AG04450 (cell line): ENCODE measurements at regions not wholly inside any gene's neighbourhood (a gene's known extent, or its start where the extent isn't known, plus 50 kb on each side); places are given as distances from the start of the nearest gene placed in this dataset.

ENCODE experiments used
- CTCF ChIA-PET: fragments of 300-600, 350-600 bp; formaldehyde crosslinking; extraction: SDS; loops from one replicate; lab custom pipeline; 2022; ENCODE audit warnings: antibody characterized with exemption, inconsistent platforms; lab: Charles Lee
- POLR2A ChIA-PET: fragments of 350-600 bp; formaldehyde crosslinking; extraction: SDS; loops from one replicate; lab custom pipeline; 2021; ENCODE audit warnings: antibody characterized with exemption, inconsistent platforms; lab: Yijun Ruan, JAX
- DNase-seq: peaks from one replicate; pipeline ENCODE4 v3.0.0-alpha.2; 2011; ENCODE audit warnings: low read depth, low spot score
- H3K27ac ChIP-seq: one replicate; pipeline ENCODE4 v1.5.1; 2012; ENCODE audit warnings: low read depth, low read length, control low read depth
- H3K27me3 ChIP-seq: one replicate; pipeline ENCODE4 v1.6.0; 2012; ENCODE audit warnings: low read length; ENCODE audit not compliant: control insufficient read depth, insufficient read depth
- H3K4me3 ChIP-seq: 2 replicates; pipeline ENCODE4 v1.5.1; 2011; ENCODE audit warnings: mild to moderate bottlenecking, low read depth, low read length, control low read depth
- H3K9me3 ChIP-seq: 2 replicates; pipeline ENCODE4 v1.5.1; 2012; ENCODE audit warnings: low read length; ENCODE audit not compliant: control insufficient read depth, insufficient read depth
- TF ChIP-seq, protein P1 (sequence below): IDR thresholded peaks from 2 replicates; pipeline ENCODE4 v1.5.1; 2011; ENCODE audit warnings: low read depth, low read length, control low read depth, inconsistent platforms

DNA sequence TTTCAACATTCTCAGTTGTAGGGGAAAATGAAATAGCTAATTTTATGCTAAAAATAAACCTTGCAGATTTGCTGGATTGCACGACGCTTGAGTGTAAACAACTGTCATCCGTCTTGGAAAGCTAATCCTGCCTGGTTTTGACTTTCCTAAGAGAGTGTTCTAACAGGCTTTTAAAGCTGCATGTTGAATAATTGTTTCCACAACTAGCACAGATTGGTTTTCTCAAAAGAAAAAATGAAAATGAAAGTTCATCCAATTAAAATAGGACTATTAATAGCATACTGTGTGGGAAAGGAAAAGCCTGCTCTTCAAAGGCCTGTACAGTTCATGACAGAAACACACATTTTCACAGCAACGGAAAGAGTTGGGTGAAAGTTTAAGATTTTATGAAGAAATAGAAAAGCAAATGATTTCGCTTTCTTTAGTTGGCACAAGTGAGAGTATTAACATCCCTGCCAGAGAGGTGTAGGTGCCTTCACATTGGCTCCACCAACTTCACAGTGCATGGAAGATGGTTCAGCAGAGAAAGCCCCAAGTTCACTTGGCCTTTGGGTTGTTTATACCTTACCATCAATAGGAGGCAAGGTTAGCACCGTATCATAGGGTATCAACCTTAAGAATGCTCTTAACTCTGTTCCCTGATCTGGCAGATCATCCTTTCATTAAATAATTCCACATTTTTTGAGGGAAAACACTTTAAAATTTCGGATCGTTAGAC is 140.0 kb upstream of the GUCY1A1 start:
- ChIA-PET POLR2A (interaction anchor here (0.7 kb wide), 1 partner anchor 17 kb away, joined by 3 read pairs; no protein-coding TSS in a partner anchor), CTCF (no interaction called here)
- Histone ChIP-seq H3K27me3 (no peaks in the 10 kb centered on the region), H3K27ac (peak overlapping the region; percentile 47), H3K4me3 (no peak overlapping the region), H3K9me3 (no peaks in the 10 kb centered on the region)
- TF ChIP-seq, protein P1, sequence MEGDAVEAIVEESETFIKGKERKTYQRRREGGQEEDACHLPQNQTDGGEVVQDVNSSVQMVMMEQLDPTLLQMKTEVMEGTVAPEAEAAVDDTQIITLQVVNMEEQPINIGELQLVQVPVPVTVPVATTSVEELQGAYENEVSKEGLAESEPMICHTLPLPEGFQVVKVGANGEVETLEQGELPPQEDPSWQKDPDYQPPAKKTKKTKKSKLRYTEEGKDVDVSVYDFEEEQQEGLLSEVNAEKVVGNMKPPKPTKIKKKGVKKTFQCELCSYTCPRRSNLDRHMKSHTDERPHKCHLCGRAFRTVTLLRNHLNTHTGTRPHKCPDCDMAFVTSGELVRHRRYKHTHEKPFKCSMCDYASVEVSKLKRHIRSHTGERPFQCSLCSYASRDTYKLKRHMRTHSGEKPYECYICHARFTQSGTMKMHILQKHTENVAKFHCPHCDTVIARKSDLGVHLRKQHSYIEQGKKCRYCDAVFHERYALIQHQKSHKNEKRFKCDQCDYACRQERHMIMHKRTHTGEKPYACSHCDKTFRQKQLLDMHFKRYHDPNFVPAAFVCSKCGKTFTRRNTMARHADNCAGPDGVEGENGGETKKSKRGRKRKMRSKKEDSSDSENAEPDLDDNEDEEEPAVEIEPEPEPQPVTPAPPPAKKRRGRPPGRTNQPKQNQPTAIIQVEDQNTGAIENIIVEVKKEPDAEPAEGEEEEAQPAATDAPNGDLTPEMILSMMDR: no peak
- no peak for DNase-seq

DNA sequence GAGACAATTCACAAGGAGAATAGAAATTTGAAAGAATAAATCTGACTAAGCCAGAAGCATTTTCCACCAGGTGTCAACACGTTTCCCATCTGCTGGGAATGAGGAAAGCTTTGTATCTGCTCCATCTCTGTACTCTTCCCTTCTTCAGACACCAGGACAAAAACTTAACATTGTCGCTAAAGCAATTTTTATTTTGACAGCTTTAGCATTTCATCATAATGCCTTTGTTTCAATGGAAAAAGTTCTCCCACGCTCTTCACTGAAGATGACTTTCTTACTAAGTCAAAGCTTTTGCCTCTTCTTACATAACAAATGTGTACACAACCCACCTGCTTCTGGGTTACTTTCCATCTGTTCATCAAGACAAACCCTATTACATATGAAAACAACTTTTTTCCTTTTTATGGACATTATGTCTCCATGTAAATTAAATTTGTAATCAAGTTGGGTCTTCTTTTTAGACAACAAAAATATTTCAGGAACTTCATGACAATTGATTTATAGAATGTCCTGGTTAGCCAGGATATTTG is 141.7 kb upstream of the GUCY1A1 start:
- TF ChIP-seq, protein P1: no peak
- H3K9me3 ChIP-seq: no peaks in the 10 kb centered on the region; the same call in 1 of the 2 replicates
- DNase-seq: no peak
- ChIA-PET CTCF (interaction anchor here (1.1 kb wide), 1 partner anchor 11 kb away, joined by 3 read pairs; no protein-coding TSS in a partner anchor), POLR2A (no interaction called here)
- no peak overlapping the region for H3K27ac ChIP-seq
- H3K4me3 ChIP-seq: no peak overlapping the region
- no peaks in the 10 kb centered on the region for H3K27me3 ChIP-seq

DNA sequence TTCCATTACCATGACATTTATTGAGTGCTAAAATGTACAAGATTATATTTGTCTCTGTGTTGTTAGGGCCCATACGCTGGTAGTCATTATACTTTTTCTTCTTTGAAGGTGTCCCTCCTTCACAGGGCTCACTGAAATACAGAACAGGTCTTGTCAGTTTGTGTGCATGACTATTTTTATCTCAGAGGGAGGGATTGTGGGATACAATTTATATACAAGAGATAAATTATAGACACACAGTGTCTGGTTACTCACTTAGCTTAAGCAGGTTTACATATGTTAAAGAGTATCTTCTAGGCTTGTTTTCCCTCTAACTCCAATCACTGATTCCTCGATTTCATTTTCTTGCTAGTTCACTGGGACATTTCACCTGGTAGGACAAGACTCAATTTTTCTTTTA is 143.3 kb upstream of the GUCY1A1 start:
- H3K27ac ChIP-seq: no peak overlapping the region
- H3K27me3 ChIP-seq: no peaks in the 10 kb centered on the region
- DNase-seq: no peak
- no peak overlapping the region for H3K4me3 ChIP-seq
- TF ChIP-seq, protein P1: no peak
- ChIA-PET POLR2A (no interaction called here), CTCF (interaction anchor here (0.8 kb wide), 1 partner anchor 278 kb away, joined by 3 read pairs; no protein-coding TSS in a partner anchor)
- no peaks in the 10 kb centered on the region; the same call in 1 of the 2 replicates for H3K9me3 ChIP-seq

DNA sequence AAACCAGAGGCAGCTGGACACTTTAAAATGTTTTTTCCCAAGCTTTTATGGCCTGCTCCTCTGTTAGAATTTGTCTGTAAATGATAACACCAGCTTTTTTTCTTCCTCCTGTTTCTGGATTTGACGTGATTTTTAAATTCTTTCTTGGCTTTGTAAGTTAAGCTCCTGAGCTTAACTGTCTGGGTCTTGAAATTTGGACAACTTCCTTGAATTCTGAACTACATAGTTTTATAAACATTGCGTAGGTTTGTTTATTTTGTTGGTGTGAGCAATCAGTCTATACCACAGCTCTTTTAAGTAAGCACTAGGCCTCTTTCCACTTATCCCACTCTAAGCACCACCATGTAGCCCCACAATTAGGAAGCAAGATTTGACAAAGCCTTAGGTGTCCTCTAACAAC is 144.4 kb upstream of the GUCY1A1 start:
- H3K27ac ChIP-seq: no peak overlapping the region
- H3K9me3 ChIP-seq: no peaks in the 10 kb centered on the region; the same call in 1 of the 2 replicates
- DNase-seq: peak; percentile 73
- POLR2A ChIA-PET: interaction anchor here (0.8 to 1.1 kb wide), 2 partner anchors 16 to 107 kb away, joined by 4 read pairs; no protein-coding TSS in a partner anchor
- H3K4me3 ChIP-seq: no peak overlapping the region
- CTCF ChIA-PET: interaction anchor here (0.8 to 1.7 kb wide), 3 partner anchors 79 to 279 kb away, joined by 3 to 4 read pairs (median 3); no protein-coding TSS in a partner anchor
- TF ChIP-seq, protein P1: no peak
- no peaks in the 10 kb centered on the region for H3K27me3 ChIP-seq

DNA sequence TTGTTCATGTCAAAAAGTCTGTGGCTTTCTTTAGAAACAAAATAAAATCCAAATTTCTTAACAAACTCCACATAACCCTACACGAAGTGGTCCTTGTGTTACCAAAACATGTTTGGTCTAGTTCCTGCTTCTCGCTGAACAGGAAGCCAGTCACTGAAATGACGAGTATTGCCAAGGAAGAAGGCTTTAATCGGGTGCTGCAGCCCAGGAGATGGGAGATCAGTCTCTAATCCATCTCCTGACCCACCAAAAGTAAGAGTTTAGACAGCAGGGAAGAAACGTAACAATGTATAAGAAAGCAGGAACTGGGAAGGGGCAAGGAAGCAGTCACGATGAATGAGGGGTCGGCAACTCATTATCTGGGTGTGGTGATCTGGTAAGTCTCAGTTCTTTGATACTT is 144.6 kb upstream of the MAP9 start:
- H3K27me3 ChIP-seq: no peaks in the 10 kb centered on the region
- no peaks in the 10 kb centered on the region; the same call in 1 of the 2 replicates for H3K9me3 ChIP-seq
- H3K4me3 ChIP-seq: no peak overlapping the region
- TF ChIP-seq, protein P1: no peak
- CTCF ChIA-PET: interaction anchor here (1.7 kb wide), 1 partner anchor 117 kb away, joined by 4 read pairs; no protein-coding TSS in a partner anchor
- H3K27ac ChIP-seq: no peak overlapping the region
- no peak for DNase-seq
- POLR2A ChIA-PET: no interaction called here
